Loucy (cell line): ENCODE measurements at regions not wholly inside any gene's neighbourhood (a gene's known extent, or its start where the extent isn't known, plus 50 kb on each side); places are given as distances from the start of the nearest gene placed in this dataset.

ENCODE experiments used
- EZH2phosphoT487 ChIP-seq: fragments of 200-600 bp; IDR thresholded peaks from 2 replicates; pipeline ENCODE4 v1.6.1; 2018; ENCODE audit warnings: antibody characterized with exemption, mild to moderate bottlenecking, moderate library complexity, borderline replicate concordance
- TF ChIP-seq, protein P1 (sequence below): fragments of 200-600 bp; sonication (generic); conservative IDR thresholded peaks from 2 replicates; pipeline ENCODE4 v1.5.1; 2014; ENCODE audit warnings: mild to moderate bottlenecking, antibody characterized with exemption, low read length

DNA sequence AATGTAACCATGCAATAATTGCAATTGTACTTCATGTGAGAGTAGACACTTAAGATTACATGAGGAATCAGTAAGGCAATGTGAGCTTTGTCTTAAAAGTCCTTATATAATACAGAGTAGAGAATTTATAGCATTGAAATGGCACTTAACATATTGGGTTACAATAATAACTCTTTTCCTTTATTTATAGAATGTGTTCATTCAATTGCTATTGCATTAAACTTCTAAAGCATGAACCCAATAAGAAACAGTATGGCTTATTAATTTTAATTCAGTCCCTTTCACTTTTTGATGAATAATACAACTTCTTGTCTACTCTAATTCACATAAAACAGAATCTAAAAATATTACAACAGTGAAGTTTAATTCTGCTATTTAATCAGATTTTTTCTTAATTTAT, 174.2 kb upstream of the PABPC4L start:
- TF ChIP-seq, protein P1, sequence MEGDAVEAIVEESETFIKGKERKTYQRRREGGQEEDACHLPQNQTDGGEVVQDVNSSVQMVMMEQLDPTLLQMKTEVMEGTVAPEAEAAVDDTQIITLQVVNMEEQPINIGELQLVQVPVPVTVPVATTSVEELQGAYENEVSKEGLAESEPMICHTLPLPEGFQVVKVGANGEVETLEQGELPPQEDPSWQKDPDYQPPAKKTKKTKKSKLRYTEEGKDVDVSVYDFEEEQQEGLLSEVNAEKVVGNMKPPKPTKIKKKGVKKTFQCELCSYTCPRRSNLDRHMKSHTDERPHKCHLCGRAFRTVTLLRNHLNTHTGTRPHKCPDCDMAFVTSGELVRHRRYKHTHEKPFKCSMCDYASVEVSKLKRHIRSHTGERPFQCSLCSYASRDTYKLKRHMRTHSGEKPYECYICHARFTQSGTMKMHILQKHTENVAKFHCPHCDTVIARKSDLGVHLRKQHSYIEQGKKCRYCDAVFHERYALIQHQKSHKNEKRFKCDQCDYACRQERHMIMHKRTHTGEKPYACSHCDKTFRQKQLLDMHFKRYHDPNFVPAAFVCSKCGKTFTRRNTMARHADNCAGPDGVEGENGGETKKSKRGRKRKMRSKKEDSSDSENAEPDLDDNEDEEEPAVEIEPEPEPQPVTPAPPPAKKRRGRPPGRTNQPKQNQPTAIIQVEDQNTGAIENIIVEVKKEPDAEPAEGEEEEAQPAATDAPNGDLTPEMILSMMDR: no peak
- TF ChIP-seq EZH2phosphoT487: no peak
